Stimulated activated CD8-positive, alpha-beta memory T cell treated with anti-CD3 and anti-CD28 coated beads, Interleukin-2, amount 100 ng/mL, for 1 hour (primary cell): ENCODE measurements at regions not wholly inside any gene's neighbourhood (a gene's known extent, or its start where the extent isn't known, plus 50 kb on each side); places are given as distances from the start of the nearest gene placed in this dataset.

ENCODE experiments used
- DNase-seq, 2 donors: peaks; one replicate each; pipeline ENCODE4 v3.0.0-alpha.2; 2020; ENCODE audit warnings: low read depth in 2 of 2

- DNase-seq, result no peak
Measured at GRCh38 chrX:39802908-39803307, 294.9 kb downstream of the BCOR start.

DNA sequence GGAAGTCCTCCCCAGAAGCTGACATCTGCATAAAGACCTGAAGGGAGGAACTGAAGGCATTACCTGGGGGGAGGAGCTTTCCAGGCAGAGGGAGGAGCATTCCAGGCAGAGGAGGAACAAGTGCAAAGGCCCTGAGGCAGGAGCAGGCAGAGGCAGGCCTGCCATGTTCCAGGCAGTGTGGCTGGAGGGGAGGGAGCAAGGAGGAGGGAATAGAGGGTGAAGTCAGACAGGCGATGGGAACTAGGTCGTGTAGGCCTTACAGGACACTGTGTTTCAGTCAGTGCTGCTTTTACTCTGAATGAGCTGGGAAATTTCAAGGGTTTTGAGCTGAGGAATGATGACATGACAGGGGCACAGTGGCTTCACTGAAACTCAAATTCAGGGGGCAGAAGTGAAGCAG is 292.7 kb downstream of the BCOR start:
- no peak for DNase-seq

DNA sequence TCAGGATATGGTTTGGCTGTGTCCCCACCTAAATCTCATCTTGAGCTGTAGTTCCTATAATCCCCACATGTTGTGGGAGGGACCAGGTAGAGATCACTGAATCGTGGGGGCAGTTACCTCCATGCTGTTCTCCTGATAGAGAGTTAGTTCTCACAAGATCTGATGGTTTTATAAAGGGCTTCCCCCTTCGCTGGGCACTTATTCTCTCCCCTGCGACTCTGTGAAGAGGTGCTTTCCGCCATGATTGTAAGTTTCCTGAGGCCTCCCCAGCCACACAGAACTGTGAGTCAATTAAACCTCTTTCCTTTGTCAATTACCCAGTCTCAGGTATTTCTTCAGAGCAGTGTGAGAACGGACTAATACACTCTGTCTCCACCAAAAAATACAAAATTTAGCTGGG is 291.9 kb downstream of the BCOR start:
- no peak for DNase-seq

GRCh38 chrX:39808471-39808917 is 289.3 kb downstream of the BCOR start:
- DNase-seq, result no peak

DNA sequence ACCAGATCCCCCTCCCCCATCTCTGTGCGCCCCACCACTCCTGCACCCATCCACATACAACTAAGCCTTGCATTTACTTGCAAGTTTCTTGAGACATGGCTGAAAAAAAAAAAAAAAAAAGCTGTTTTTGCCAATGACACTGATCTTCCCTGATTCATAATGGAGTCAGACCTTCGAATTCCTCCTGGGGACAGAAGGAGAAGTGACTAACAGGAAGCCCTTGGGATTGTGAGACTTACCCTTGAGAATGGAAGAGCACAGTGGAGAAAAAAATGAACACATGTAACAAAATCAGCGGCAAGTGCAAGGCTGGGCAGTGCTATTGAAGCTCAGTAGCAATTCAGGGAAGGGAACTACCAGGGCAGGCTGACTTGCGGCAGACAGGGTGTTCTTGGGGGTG is 288.4 kb downstream of the BCOR start:
- DNase-seq, result no peak

GRCh38 chrX:39810901-39811300 is 286.9 kb downstream of the BCOR start:
- no peak for DNase-seq

GRCh38 chrX:39811376-39811775 is 286.4 kb downstream of the BCOR start:
- no peak for DNase-seq

GRCh38 chrX:39813631-39814277 is 284.0 kb downstream of the BCOR start:
- DNase-seq, result no peak

DNA sequence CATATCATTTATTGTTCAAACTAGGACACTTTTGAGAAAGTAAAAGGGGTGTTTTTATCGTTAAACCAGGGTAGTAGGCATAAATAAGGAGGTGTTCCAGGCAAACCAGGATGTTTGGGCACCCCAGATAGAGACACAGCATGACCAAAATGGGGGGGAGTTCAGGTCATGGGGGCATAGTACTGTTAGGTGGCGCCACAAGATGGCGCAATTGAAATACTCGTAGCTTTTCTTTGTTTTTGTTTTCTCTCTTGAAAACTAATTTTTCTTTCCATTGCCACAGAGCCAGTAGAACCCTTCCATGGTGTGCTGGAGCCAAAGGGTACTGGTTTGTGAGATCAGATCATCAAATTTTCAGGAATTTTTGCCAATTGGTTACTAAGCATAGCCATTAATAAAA is 283.4 kb downstream of the BCOR start:
- peak in 1 of 2 donors; percentile 16 for DNase-seq

DNA sequence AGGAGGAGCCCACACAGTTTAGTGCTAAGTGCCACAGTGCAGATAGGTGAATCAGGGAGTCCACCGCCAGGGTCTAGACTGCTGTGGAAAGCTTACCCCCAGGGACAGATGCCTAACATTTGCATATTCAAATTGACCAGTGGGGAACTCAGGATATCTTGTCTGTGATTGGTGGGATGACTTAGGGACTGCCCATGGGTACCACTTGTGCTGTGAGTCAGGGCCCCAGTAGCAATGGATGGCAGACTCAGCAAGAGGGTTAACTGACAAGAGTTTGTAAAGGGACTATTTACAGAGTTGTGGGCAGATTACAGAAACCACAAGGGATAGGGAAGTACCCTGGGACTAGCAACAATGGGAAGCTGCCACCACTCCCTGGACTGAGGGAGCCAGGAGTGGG is 282.1 kb downstream of the BCOR start:
- DNase-seq, result no peak

GRCh38 chrX:39816871-39817731 is 280.7 kb downstream of the BCOR start:
- no peak for DNase-seq

DNA sequence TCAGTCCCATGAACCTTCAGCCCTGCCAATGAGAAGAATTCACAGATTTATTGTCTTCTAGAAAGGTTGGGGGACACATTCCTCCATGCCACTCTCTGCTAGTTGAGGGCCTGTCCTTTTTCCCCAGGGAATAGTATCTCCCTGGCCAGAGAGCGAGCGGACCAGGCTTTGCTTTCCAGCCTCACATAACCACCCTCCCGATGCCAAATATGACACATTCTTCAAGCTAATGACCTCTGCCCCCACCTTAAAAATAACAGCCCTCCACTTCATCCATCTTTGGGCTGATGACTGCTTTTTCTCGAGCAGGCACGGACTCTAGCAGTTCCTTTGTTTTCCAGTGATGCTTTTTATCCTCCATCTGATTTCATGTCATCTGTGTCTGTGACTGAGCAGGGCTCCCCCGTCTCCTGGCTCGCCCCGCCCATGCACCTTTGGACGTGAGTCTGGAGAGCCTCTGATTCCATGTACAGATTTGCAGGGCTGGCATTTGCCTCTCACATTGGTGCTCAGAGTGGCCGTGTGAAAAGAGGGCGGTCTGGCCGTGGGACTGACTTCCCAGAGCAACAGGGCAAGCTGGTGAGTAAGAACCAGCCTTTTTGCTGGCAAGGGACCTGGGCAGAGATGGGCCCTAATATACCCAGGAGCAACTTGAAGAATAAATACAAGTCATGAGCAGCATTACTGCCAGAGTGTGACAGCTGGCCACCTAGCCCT is 279.8 kb downstream of the BCOR start:
- DNase-seq, result no peak

DNA sequence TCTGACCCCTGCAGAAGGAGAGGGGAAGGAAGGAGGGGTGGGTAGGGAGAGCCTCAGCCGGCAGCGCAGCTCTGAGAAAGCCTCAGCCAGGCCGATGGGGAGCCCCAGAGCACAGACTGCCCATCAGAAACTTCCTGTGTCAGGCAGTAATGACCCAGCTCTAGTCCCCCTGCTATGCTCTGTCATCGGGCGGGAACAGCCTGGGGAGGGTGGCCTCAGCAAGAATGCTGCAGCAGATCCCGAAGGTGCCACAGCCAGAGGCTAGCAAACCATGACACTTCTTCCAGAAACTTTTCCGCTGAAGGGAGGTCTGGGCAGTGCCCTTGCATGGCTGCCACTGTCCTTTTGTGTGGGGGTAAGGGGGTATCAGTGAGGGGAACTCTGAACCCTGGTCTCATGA is 279.0 kb downstream of the BCOR start:
- no peak for DNase-seq

DNA sequence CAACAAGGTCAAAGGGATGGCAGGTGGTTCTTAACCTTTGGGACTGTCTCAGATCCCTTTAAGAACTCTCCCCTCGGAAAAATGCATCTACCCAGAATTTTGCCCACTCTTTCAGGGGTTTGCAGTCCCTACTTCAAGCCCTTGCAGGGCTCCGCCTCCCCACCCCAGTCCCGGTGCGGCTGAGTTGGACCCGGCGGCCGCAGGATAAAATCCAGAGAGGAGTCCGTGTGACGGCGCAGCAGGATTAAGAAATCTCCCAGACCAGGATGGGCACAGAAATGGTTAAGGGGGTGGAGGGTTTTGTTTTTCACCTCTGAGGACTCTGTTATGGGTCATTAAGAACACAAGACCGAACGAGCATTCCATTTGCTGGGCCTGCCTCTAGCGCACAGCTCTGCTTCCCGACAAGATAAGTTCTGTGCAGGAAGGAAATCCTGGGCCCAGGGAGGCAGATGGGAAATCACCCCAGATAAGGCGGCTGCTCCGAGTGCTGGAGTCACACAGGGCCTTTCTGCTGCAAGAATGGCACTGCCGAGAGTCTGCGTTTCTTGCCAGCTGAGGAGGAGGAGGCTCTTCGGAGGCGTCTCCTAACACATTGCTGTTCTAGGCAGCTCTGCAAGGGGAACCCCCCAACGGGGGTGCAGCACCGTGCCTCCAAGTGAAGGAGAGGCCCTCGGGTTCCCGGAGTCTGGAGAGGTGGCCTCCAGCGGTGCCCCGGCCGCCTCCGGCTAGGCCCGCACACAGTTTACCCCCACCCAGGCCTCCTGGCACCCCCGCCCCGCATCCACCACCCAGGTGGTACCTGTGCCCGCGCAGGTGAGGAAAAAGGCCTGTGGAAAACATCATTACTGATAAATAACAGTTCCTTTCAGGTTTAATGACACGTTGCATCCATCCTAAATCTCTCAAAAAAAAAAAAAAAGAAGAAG is 277.6 kb downstream of the BCOR start:
- DNase-seq, result no peak

DNA sequence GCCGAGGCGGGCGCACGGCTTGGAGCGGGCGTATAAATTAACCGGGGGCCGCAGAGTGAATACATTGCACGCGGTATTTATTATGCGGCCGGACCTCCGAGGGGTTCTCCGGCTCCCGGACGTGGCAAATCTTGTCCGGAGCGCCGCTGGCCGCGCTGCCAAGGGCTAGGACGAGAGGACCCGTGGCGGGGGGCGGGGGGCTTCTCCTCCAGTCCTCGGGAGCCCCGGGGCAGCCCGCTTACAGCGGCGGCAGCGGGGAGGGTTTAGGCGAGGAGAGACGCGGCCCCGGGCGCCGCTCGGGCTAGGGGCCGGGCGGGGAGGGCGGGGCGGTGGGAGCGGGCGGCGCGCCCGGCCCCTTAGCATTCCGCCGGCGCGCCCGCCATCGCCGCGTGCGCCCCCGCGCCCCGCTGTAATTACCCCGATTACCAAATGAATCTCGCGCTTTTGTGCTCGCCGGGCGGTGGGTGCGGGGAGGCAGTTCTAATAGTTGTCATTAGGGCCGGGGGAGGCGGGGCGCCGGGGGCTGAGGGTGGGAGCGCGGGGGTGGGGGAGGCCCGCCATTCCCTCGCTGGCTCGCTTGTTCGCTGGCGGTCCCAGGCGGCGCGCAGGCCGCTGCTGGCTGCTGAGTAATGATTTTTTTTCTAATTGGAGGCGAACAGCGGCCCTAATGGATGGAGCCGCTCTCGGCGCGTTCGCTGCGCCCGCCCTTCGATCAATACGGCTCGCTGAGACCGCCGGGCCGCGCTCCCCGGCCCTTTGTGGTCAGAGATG is 276.6 kb downstream of the BCOR start:
- no peak for DNase-seq

DNA sequence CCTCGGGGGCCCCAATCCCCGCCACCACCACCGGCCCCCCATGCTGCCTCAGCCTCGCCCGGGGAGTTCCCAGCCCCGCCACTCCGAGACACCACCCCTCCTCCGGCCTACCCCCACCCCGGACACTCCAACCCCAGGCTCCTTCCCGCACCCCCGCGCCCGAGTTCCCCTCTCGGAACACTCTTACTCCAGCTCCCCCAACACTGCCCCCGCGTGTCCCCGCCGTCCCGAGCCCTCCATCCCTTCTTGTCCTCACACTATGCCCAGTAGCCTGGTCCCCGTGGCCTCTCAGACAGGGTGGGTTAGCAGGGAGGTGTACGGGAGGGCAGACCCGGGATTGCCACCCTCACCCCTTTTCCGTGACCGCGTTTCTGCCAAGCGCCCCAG is 276.1 kb downstream of the BCOR start:
- no peak for DNase-seq

DNA sequence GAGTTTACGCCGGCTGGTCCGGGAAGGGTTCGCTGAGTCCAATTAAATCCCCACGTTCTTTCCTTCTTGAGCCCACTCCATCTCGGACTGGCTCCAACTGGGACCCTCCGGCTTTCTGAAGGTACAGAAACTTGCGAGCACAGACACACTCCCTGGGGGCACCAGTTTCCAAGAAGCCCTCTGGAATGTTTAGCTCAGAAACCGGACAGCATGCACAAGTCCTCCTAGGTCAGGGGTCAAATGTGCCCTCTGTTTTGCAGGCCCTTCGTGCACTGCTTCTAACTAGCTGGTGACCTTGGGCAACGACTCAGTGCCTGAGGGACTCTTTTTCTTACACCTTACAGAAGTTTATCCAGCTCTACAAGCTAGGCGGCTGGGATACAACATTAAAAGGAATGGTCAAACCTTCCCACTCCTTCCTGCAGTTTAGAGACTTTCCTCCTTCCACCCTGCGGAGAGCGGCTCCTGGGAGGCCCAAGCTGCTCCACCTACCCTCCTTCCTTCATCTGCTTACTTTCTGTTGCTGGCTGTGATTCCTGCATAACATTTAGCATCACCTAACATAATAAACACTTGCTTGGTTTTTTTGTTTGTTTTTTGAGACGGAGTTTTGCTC is 275.5 kb downstream of the BCOR start:
- no peak for DNase-seq

GRCh38 chrX:39823424-39823823 is 274.3 kb downstream of the BCOR start:
- no peak for DNase-seq

- DNase-seq, result no peak
Measured at GRCh38 chrX:39823854-39824253, 273.9 kb downstream of the BCOR start.

GRCh38 chrX:39826813-39827543 is 270.8 kb downstream of the BCOR start:
- DNase-seq, result no peak
